SK-N-MC (cell line): ENCODE measurements at regions not wholly inside any gene's neighbourhood (a gene's known extent, or its start where the extent isn't known, plus 50 kb on each side); places are given as distances from the start of the nearest gene placed in this dataset.

Experiments
- EZH2 ChIP-seq: fragments of 200-600 bp; sonication (generic); IDR thresholded peaks from one replicate; pipeline ENCODE4 v1.6.1; 2017; ENCODE audit warnings: antibody characterized with exemption
- POLR2AphosphoS5 ChIP-seq: IDR thresholded peaks from 2 replicates; pipeline ENCODE4 v1.6.1; 2012; ENCODE audit warnings: mild to moderate bottlenecking, low read depth, low read length, borderline replicate concordance

DNA sequence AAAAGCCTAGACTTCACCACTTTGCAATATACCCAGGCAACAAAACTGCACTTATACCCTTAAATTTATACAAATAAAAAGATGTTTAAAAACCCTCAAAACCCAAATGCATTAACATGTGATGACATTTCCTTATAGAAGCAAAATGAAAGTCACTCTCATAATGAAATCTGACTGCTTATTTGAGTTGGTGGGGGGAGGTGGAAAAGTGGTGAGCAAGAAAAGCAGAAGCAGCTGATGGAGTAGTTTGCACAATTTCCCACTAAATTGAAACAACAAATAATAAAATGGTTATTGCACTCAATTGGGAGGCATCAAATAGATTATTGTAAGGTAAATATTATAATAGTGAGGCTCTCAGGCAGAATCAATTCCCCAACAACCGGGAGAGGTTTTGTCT, 54.0 kb upstream of the GADL1 start:
- TF ChIP-seq EZH2 (no peak), POLR2AphosphoS5 (no peak)
